Ascending aorta (tissue), 2 donors: ENCODE measurements at regions not wholly inside any gene's neighbourhood (a gene's known extent, or its start where the extent isn't known, plus 50 kb on each side); places are given as distances from the start of the nearest gene placed in this dataset.

Experiments used
- DNase-seq, 2 donors: peaks; one replicate each; pipeline ENCODE4 v3.0.0-alpha.2; 2019; ENCODE audit warnings: low spot score in 2 of 2
- H3K27ac ChIP-seq, 2 donors: fragments of 200-600 bp; sonication (generic); one replicate each; pipeline ENCODE4 v1.5.1; 2016 to 2017; ENCODE audit warnings: mild to moderate bottlenecking in 1 of 2
- H3K27me3 ChIP-seq: fragments of 200-600 bp; sonication (generic); one replicate; pipeline ENCODE4 v1.5.1; 2017
- H3K36me3 ChIP-seq, 2 donors: fragments of 200-600 bp; sonication (generic); one replicate each; pipeline ENCODE4 v1.5.1; 2016
- H3K4me1 ChIP-seq, 2 donors: fragments of 200-600 bp; sonication (generic); one replicate each; pipeline ENCODE4 v1.5.1; 2016 to 2017; ENCODE audit warnings: mild to moderate bottlenecking in 1 of 2
- H3K4me3 ChIP-seq, 2 donors: fragments of 200-600 bp; sonication (generic); one replicate each; pipeline ENCODE4 v1.5.1; 2016 to 2017; ENCODE audit warnings: mild to moderate bottlenecking in 1 of 2
- H3K9me3 ChIP-seq, 2 donors: fragments of 200-600 bp; sonication (generic); one replicate each; pipeline ENCODE4 v1.5.1; 2016
- CTCF ChIP-seq, 3 experiments: fragments of 200-600 bp in 2 of 3; fragments of 450-650 bp in 1 of 3; sonication (generic) in 2 of 3; IDR thresholded peaks; one replicate each; pipeline ENCODE4 v1.5.1; 2016 to 2019; ENCODE audit warnings: antibody characterized with exemption in 3 of 3, mild to moderate bottlenecking in 1 of 3, moderate library complexity in 1 of 3
- intact Hi-C: fragments of 100-400 bp; cut with DNase I; formaldehyde crosslinking; loops from one replicate; pipeline ENCODE4 v1.15.1; 2023

GRCh38 chr1:192099328-192099727 lies 58.9 kb upstream of the RGS18 start:
- Histone ChIP-seq H3K27me3 (no peaks in the 10 kb centered on the region), H3K4me3 (no peak overlapping the region), H3K4me1 (no peaks in the 10 kb centered on the region), H3K27ac (no peak overlapping the region), H3K9me3 (no peaks in the 10 kb centered on the region), H3K36me3 (no peaks in the 10 kb centered on the region)
- no peak for TF ChIP-seq CTCF (IDR thresholded peaks at IDR 0.05)
- DNase-seq, result no peak
- intact Hi-C loops, result no loop called here

- no peaks in the 10 kb centered on the region for H3K36me3 ChIP-seq
- intact Hi-C loops, result no loop called here
- no peaks in the 10 kb centered on the region for H3K4me1 ChIP-seq
- TF ChIP-seq CTCF (IDR thresholded peaks at IDR 0.05), result no peak
- no peaks in the 10 kb centered on the region for H3K27me3 ChIP-seq
- DNase-seq, result no peak
- H3K4me3 ChIP-seq, result no peak overlapping the region
- no peaks in the 10 kb centered on the region for H3K9me3 ChIP-seq
- H3K27ac ChIP-seq, result no peak overlapping the region
These were observed 57.4 kb upstream of the RGS18 start for GRCh38 chr1:192100686-192101468.

GRCh38 chr1:192104128-192104527 lies 54.1 kb upstream of the RGS18 start:
- DNase-seq, result no peak
- H3K9me3 ChIP-seq, result no peaks in the 10 kb centered on the region
- no peaks in the 10 kb centered on the region for H3K27me3 ChIP-seq
- no peaks in the 10 kb centered on the region for H3K4me1 ChIP-seq
- H3K27ac ChIP-seq, result no peak overlapping the region
- no peaks in the 10 kb centered on the region for H3K36me3 ChIP-seq
- intact Hi-C loops, result no loop called here
- TF ChIP-seq CTCF (IDR thresholded peaks at IDR 0.05), result no peak
- H3K4me3 ChIP-seq, result no peak overlapping the region

GRCh38 chr1:192104852-192105251 lies 53.4 kb upstream of the RGS18 start:
- H3K4me3 ChIP-seq, result no peak overlapping the region
- no peaks in the 10 kb centered on the region for H3K9me3 ChIP-seq
- H3K36me3 ChIP-seq, result no peaks in the 10 kb centered on the region
- no peak overlapping the region for H3K27ac ChIP-seq
- TF ChIP-seq CTCF (IDR thresholded peaks at IDR 0.05), result no peak
- intact Hi-C loops, result no loop called here
- H3K27me3 ChIP-seq, result no peaks in the 10 kb centered on the region
- H3K4me1 ChIP-seq, result no peaks in the 10 kb centered on the region
- DNase-seq, result no peak

- H3K9me3 ChIP-seq, result no peaks in the 10 kb centered on the region
- H3K27ac ChIP-seq, result no peak overlapping the region
- DNase-seq, result no peak
- H3K36me3 ChIP-seq, result no peaks in the 10 kb centered on the region
- no peaks in the 10 kb centered on the region for H3K27me3 ChIP-seq
- no peak overlapping the region for H3K4me3 ChIP-seq
- TF ChIP-seq CTCF (IDR thresholded peaks at IDR 0.05), result no peak
- H3K4me1 ChIP-seq, result no peaks in the 10 kb centered on the region
- intact Hi-C loops, result no loop called here
These were observed 50.1 kb upstream of the RGS18 start for GRCh38 chr1:192108161-192108560.
